ENCODE measurements at regions not wholly inside any gene's neighbourhood (a gene's known extent, or its start where the extent isn't known, plus 50 kb on each side); places are given as distances from the start of the nearest gene placed in this dataset.

GRCh38 chr4:71148545-71148944, 155.1 kb downstream of the DCK start:
- ChIA-PET CTCF (no interaction called here), POLR2A (ENCODE audit: low non-redundant PET) (no interaction called here)
- H3K27ac ChIP-seq: no peak overlapping the region
- no peak for TF ChIP-seq CTCF (conservative IDR thresholded peaks at IDR 0.05; ENCODE audit: low read depth)
- no peak for DNase-seq (ENCODE audit: low spot score)

- ChIA-PET POLR2A (ENCODE audit: low non-redundant PET) (no interaction called here), CTCF (no interaction called here)
- TF ChIP-seq CTCF (conservative IDR thresholded peaks at IDR 0.05; ENCODE audit: low read depth): no peak
- no peak overlapping the region for H3K27ac ChIP-seq
- DNase-seq (ENCODE audit: low spot score): no peak
These were observed 157.6 kb downstream of the DCK start for GRCh38 chr4:71151054-71151453.

GRCh38 chr4:71156616-71157015, 163.2 kb downstream of the DCK start:
- DNase-seq (ENCODE audit: low spot score): no peak
- CTCF ChIA-PET: no interaction called here
- POLR2A ChIA-PET (ENCODE audit: low non-redundant PET): no interaction called here
- no peak for TF ChIP-seq CTCF (conservative IDR thresholded peaks at IDR 0.05; ENCODE audit: low read depth)
- H3K27ac ChIP-seq: no peak overlapping the region

- no peak overlapping the region for H3K27ac ChIP-seq
- DNase-seq (ENCODE audit: low spot score): no peak
- ChIA-PET POLR2A (ENCODE audit: low non-redundant PET) (no interaction called here), CTCF (no interaction called here)
- TF ChIP-seq CTCF (conservative IDR thresholded peaks at IDR 0.05; ENCODE audit: low read depth): no peak
These were observed 168.9 kb downstream of the DCK start for GRCh38 chr4:71162386-71162785.

- TF ChIP-seq CTCF (conservative IDR thresholded peaks at IDR 0.05; ENCODE audit: low read depth): no peak
- ChIA-PET CTCF (no interaction called here), POLR2A (ENCODE audit: low non-redundant PET) (no interaction called here)
- no peak overlapping the region for H3K27ac ChIP-seq
- DNase-seq (ENCODE audit: low spot score): no peak
These were observed 169.9 kb downstream of the DCK start for GRCh38 chr4:71163317-71163716.

- CTCF ChIA-PET: no interaction called here
- no peak overlapping the region for H3K27ac ChIP-seq
- POLR2A ChIA-PET (ENCODE audit: low non-redundant PET): no interaction called here
- DNase-seq (ENCODE audit: low spot score): no peak
- TF ChIP-seq CTCF (conservative IDR thresholded peaks at IDR 0.05; ENCODE audit: low read depth): no peak
These were observed 171.7 kb upstream of the SLC4A4 start for GRCh38 chr4:71167083-71167482.

GRCh38 chr4:71171592-71171991, 167.2 kb upstream of the SLC4A4 start:
- DNase-seq (ENCODE audit: low spot score): no peak
- CTCF ChIA-PET: no interaction called here
- H3K27ac ChIP-seq: no peak overlapping the region
- POLR2A ChIA-PET (ENCODE audit: low non-redundant PET): no interaction called here
- no peak for TF ChIP-seq CTCF (conservative IDR thresholded peaks at IDR 0.05; ENCODE audit: low read depth)
